Endothelial cell (in vitro differentiated cells): ENCODE measurements at regions not wholly inside any gene's neighbourhood (a gene's known extent, or its start where the extent isn't known, plus 50 kb on each side); places are given as distances from the start of the nearest gene placed in this dataset.

ENCODE experiments used
- DNase-seq: peaks from one replicate; pipeline ENCODE4 v3.0.0; 2021; ENCODE audit warnings: low spot score
- H3K27ac Mint-ChIP-seq: one replicate; pipeline ENCODE4 v1.8.0; 2021; ENCODE audit warnings: mixed read lengths, inconsistent platforms; ENCODE audit not compliant: unreplicated experiment
- H3K27me3 Mint-ChIP-seq: one replicate; pipeline ENCODE4 v1.8.0; 2021; ENCODE audit warnings: mild to moderate bottlenecking, moderate library complexity, mixed read lengths, inconsistent platforms; ENCODE audit not compliant: unreplicated experiment
- H3K36me3 Mint-ChIP-seq: one replicate; pipeline ENCODE4 v1.8.0; 2021; ENCODE audit warnings: mild to moderate bottlenecking, low read depth, mixed read lengths, inconsistent platforms; ENCODE audit not compliant: unreplicated experiment
- H3K4me1 Mint-ChIP-seq: one replicate; pipeline ENCODE4 v1.8.0; 2021; ENCODE audit warnings: mild to moderate bottlenecking, mixed read lengths, inconsistent platforms; ENCODE audit not compliant: unreplicated experiment
- H3K4me3 Mint-ChIP-seq: one replicate; pipeline ENCODE4 v1.8.0; 2021; ENCODE audit warnings: mild to moderate bottlenecking, mixed read lengths, inconsistent platforms; ENCODE audit not compliant: unreplicated experiment
- H3K9me3 Mint-ChIP-seq: one replicate; pipeline ENCODE4 v1.8.0; 2021; ENCODE audit warnings: mixed read lengths, inconsistent platforms; ENCODE audit not compliant: unreplicated experiment
- TF ChIP-seq, protein P1 (sequence below): fragments of 200-600 bp; sonication (generic); IDR thresholded peaks from one replicate; pipeline ENCODE4 v1.5.0; 2021; ENCODE audit warnings: antibody characterized with exemption; ENCODE audit not compliant: unreplicated experiment

DNA sequence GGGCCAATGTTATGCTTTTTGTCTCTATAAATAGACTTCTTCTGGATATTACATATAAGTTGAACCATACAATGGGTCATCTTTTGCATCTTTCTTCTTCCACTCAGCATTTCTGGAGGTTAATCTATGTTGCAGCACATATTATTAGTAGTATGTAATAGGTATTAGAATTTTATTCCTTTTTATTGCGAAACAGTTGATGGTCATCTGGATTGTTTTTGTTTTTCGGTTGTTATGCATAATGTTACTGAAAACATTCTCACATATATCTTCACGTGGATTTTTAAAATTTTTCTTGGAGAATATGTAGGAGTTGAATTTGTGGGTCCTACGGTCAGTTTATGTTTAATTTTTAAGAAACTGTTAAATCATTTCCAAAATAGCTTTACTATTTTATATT lies 466.8 kb downstream of the SLCO4C1 start:
- Mint-ChIP-seq H3K4me3 (no peak overlapping the region), H3K36me3 (no peaks in the 10 kb centered on the region), H3K9me3 (no peaks in the 10 kb centered on the region), H3K4me1 (no peaks in the 10 kb centered on the region), H3K27me3 (peaks cover 2% of the 10 kb centered on the region), H3K27ac (no peak overlapping the region)
- no peak for DNase-seq
- TF ChIP-seq, protein P1, sequence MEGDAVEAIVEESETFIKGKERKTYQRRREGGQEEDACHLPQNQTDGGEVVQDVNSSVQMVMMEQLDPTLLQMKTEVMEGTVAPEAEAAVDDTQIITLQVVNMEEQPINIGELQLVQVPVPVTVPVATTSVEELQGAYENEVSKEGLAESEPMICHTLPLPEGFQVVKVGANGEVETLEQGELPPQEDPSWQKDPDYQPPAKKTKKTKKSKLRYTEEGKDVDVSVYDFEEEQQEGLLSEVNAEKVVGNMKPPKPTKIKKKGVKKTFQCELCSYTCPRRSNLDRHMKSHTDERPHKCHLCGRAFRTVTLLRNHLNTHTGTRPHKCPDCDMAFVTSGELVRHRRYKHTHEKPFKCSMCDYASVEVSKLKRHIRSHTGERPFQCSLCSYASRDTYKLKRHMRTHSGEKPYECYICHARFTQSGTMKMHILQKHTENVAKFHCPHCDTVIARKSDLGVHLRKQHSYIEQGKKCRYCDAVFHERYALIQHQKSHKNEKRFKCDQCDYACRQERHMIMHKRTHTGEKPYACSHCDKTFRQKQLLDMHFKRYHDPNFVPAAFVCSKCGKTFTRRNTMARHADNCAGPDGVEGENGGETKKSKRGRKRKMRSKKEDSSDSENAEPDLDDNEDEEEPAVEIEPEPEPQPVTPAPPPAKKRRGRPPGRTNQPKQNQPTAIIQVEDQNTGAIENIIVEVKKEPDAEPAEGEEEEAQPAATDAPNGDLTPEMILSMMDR = no peak

DNA sequence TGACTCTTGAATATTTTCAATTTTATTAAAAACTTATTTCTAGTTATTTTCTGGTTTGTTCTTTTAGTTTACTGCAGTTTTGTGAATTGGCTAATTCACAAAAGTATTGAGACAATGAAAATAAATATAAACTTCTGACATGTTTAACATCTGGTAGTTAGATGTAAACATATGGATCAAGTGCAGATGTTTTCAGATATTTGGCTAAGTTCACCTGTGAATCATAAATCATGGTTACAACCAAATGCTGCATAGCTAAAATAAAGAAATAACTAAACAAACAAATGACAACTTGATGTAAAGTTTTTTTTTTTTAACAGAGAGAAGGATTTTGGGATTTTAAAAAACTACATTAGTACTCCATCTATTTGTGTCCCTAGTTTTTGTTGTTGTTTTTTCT lies 484.6 kb downstream of the SLCO4C1 start:
- H3K36me3 Mint-ChIP-seq = no peaks in the 10 kb centered on the region
- no peak for DNase-seq
- peaks cover 4% of the 10 kb centered on the region for H3K4me1 Mint-ChIP-seq
- no peak overlapping the region for H3K4me3 Mint-ChIP-seq
- no peak overlapping the region for H3K27ac Mint-ChIP-seq
- H3K9me3 Mint-ChIP-seq = no peaks in the 10 kb centered on the region
- TF ChIP-seq, protein P1 = no peak
- H3K27me3 Mint-ChIP-seq = no peaks in the 10 kb centered on the region

DNA sequence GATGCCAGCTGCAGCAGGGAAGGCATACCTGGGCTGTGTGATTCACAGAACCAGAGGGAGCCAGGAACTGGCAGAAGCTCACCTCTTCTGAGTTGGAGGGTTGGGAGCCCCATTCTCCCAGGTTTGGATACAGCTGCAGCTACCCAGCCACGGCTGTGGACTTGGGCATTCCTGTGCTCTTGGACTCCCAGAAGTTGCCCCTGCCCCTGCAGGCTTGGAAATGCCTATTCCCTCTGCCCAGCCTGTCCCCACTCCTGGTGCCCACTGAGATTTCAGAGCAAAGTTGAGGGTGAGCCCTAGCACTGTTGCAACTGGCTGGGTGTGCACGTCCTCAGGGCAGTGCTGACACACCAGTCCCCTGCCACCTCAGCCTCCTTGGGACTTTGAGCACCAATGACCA lies 489.7 kb downstream of the SLCO4C1 start:
- no peak for DNase-seq
- TF ChIP-seq, protein P1 = no peak
- peaks cover 4% of the 10 kb centered on the region for H3K4me1 Mint-ChIP-seq
- H3K36me3 Mint-ChIP-seq = no peaks in the 10 kb centered on the region
- H3K9me3 Mint-ChIP-seq = no peaks in the 10 kb centered on the region
- no peak overlapping the region for H3K27ac Mint-ChIP-seq
- H3K4me3 Mint-ChIP-seq = no peak overlapping the region
- no peaks in the 10 kb centered on the region for H3K27me3 Mint-ChIP-seq

DNA sequence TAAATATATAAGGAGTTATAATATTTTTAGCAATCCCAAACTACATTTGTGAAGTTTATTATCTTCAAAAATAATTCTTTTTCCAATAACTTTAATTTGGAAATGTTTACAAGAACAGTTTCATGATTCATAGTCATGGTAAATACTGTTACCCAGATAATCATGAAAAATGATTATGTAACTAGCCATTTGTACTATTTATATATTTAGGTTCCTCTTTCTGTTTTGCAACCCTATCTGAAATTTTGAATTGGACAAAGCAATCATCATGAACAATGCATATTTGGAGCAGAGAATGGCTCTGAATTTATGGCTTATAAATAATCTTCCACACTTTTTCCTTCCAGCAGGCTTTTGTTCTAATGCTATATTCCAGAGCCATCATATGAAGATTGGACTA lies 499.7 kb downstream of the SLCO4C1 start:
- H3K4me1 Mint-ChIP-seq = no peaks in the 10 kb centered on the region
- DNase-seq = no peak
- no peaks in the 10 kb centered on the region for H3K9me3 Mint-ChIP-seq
- H3K27ac Mint-ChIP-seq = no peak overlapping the region
- TF ChIP-seq, protein P1 = no peak
- peaks cover 2% of the 10 kb centered on the region for H3K27me3 Mint-ChIP-seq
- H3K4me3 Mint-ChIP-seq = no peak overlapping the region
- no peaks in the 10 kb centered on the region for H3K36me3 Mint-ChIP-seq

DNA sequence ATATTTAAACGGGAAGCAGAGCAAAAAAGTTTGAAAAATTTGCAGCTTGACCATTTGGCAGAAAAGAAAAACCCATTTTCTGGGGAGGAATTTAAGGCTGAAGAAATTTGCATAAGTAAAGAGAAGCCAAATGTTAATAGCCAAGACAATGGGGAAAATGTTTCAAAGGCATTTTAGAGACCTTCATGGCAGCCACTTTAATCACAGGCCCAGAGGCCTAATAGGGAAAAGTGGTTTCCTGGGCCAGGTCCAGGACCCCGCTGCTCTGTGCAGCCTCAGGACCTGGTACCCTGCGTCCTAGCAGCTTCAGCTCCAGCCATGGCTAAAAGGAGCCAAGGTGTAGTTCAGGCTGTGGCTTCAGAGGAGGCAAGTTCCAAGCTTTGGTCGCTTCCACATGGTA lies 507.3 kb downstream of the SLCO4C1 start:
- H3K36me3 Mint-ChIP-seq = no peaks in the 10 kb centered on the region
- H3K27ac Mint-ChIP-seq = no peak overlapping the region
- H3K9me3 Mint-ChIP-seq = no peaks in the 10 kb centered on the region
- no peak overlapping the region for H3K4me3 Mint-ChIP-seq
- no peak for DNase-seq
- H3K4me1 Mint-ChIP-seq = peaks cover under 1% of the 10 kb centered on the region
- H3K27me3 Mint-ChIP-seq = peaks cover 4% of the 10 kb centered on the region
- TF ChIP-seq, protein P1 = no peak
